Astrocyte (in vitro differentiated cells and primary cell): ENCODE measurements at regions not wholly inside any gene's neighbourhood (a gene's known extent, or its start where the extent isn't known, plus 50 kb on each side); places are given as distances from the start of the nearest gene placed in this dataset.

ENCODE experiments used
- DNase-seq: peaks from one replicate; pipeline ENCODE4 v3.0.0-alpha.2; 2010; ENCODE audit warnings: low read depth
- FAIRE-seq: peaks from 2 replicates; lab custom pipeline; 2011; peaks lifted over from hg19 to GRCh38; lab: Jason Lieb, UNC
- H2AFZ ChIP-seq: 2 replicates; pipeline ENCODE4 v1.6.0; 2012; ENCODE audit warnings: low read depth, low read length, inconsistent platforms
- H3K27ac ChIP-seq: 2 replicates; pipeline ENCODE4 v1.5.1; 2011; ENCODE audit warnings: low read depth, low read length, inconsistent platforms
- H3K27me3 ChIP-seq: 2 replicates; pipeline ENCODE4 v1.6.0; 2011; ENCODE audit warnings: low read length, inconsistent platforms; ENCODE audit not compliant: insufficient read depth
- H3K36me3 ChIP-seq: 2 replicates; pipeline ENCODE4 v1.5.1; 2011; ENCODE audit warnings: low read length, inconsistent platforms; ENCODE audit not compliant: insufficient read depth
- H3K4me1 ChIP-seq: 2 replicates; pipeline ENCODE4 v1.5.1; 2011; ENCODE audit warnings: low read length, inconsistent platforms; ENCODE audit not compliant: insufficient read depth
- H3K4me2 ChIP-seq: 2 replicates; pipeline ENCODE4 v1.6.0; 2012; ENCODE audit warnings: low read length, inconsistent platforms
- H3K4me3 ChIP-seq: 2 replicates; pipeline ENCODE4 v1.5.1; 2011; ENCODE audit warnings: low read depth, mild to moderate bottlenecking, low read length, inconsistent platforms; ENCODE audit not compliant: insufficient read depth
- H3K79me2 ChIP-seq: 2 replicates; pipeline ENCODE4 v1.6.0; 2012; ENCODE audit warnings: mild to moderate bottlenecking, low read length, inconsistent platforms; ENCODE audit not compliant: insufficient read depth
- H3K9ac ChIP-seq: 2 replicates; pipeline ENCODE4 v1.6.0; 2012; ENCODE audit warnings: mild to moderate bottlenecking, low read length, inconsistent platforms
- H3K9me3 ChIP-seq: 2 replicates; pipeline ENCODE4 v1.5.1; 2012; ENCODE audit warnings: low read depth, mild to moderate bottlenecking, low read length, inconsistent platforms; ENCODE audit not compliant: insufficient read depth
- H4K20me1 ChIP-seq: 2 replicates; pipeline ENCODE4 v1.6.0; 2012; ENCODE audit warnings: low read length, inconsistent platforms; ENCODE audit not compliant: insufficient read depth
- H3K27ac Mint-ChIP-seq: one replicate; pipeline ENCODE4 v1.8.0; 2021; ENCODE audit warnings: mild to moderate bottlenecking, mixed read lengths; ENCODE audit not compliant: unreplicated experiment
- H3K27me3 Mint-ChIP-seq: one replicate; pipeline ENCODE4 v1.8.0; 2021; ENCODE audit warnings: low read depth, mixed read lengths; ENCODE audit not compliant: unreplicated experiment
- H3K36me3 Mint-ChIP-seq: one replicate; pipeline ENCODE4 v1.8.0; 2021; ENCODE audit warnings: low read depth, mixed read lengths; ENCODE audit not compliant: unreplicated experiment
- H3K4me1 Mint-ChIP-seq: one replicate; pipeline ENCODE4 v1.8.0; 2021; ENCODE audit warnings: low read depth, mixed read lengths; ENCODE audit not compliant: unreplicated experiment
- H3K4me3 Mint-ChIP-seq: one replicate; pipeline ENCODE4 v1.8.0; 2021; ENCODE audit warnings: mild to moderate bottlenecking, moderate library complexity, mixed read lengths; ENCODE audit not compliant: unreplicated experiment
- H3K9me3 Mint-ChIP-seq: one replicate; pipeline ENCODE4 v1.8.0; 2021; ENCODE audit warnings: mild to moderate bottlenecking, mixed read lengths; ENCODE audit not compliant: unreplicated experiment
- EZH2 ChIP-seq: IDR thresholded peaks from 2 replicates; pipeline ENCODE4 v1.6.1; 2012; ENCODE audit warnings: mild to moderate bottlenecking, low read length, inconsistent platforms; ENCODE audit not compliant: insufficient read depth
- TF ChIP-seq, protein P1 (sequence below): IDR thresholded peaks from 2 replicates; pipeline ENCODE4 v1.5.1; 2011; ENCODE audit warnings: low read depth, mild to moderate bottlenecking, inconsistent platforms, low read length, moderate library complexity; ENCODE audit not compliant: insufficient read depth

DNA sequence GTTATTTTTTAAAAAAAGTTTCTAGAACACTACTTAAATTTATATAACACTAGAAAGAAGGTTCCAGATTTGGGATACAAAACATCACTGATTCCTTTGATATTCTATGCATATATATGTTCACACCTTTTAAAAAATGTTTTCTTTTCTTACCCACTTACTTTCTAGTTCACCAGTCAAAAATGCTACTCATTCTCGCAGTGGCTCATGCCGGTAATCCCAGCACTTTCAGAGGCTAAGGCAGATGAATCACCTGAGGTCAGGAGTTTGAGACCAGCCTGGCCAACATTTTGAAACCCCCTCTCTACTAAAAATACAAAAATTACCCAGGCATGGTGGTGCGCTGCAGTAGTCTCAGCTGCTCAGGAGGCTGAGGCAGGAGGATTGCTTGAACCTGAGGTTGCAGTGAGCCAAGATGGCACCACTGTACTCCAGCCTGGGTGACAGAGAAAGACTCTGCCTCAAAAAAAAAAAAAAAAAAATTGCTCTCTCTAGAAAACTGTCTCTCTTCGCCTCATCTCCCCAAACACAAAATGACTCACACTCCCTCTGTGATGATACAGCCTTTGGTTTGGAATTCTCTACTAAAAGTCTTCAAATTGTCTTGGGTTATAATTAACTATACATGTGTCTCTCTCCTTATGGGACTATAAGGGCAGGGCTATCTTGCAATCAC, 52.6 kb upstream of the TGFBR2 start:
- no peak for FAIRE-seq
- no peaks in the 10 kb centered on the region for H3K36me3 ChIP-seq
- H3K9ac ChIP-seq = no peak overlapping the region
- peaks cover 2% of the 10 kb centered on the region for H3K9me3 ChIP-seq
- H3K27me3 Mint-ChIP-seq = no peaks in the 10 kb centered on the region
- TF ChIP-seq EZH2 = no peak
- TF ChIP-seq, protein P1, sequence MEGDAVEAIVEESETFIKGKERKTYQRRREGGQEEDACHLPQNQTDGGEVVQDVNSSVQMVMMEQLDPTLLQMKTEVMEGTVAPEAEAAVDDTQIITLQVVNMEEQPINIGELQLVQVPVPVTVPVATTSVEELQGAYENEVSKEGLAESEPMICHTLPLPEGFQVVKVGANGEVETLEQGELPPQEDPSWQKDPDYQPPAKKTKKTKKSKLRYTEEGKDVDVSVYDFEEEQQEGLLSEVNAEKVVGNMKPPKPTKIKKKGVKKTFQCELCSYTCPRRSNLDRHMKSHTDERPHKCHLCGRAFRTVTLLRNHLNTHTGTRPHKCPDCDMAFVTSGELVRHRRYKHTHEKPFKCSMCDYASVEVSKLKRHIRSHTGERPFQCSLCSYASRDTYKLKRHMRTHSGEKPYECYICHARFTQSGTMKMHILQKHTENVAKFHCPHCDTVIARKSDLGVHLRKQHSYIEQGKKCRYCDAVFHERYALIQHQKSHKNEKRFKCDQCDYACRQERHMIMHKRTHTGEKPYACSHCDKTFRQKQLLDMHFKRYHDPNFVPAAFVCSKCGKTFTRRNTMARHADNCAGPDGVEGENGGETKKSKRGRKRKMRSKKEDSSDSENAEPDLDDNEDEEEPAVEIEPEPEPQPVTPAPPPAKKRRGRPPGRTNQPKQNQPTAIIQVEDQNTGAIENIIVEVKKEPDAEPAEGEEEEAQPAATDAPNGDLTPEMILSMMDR = no peak
- H3K9me3 Mint-ChIP-seq = no peaks in the 10 kb centered on the region
- H3K4me1 Mint-ChIP-seq = peaks cover 8% of the 10 kb centered on the region
- no peak overlapping the region for H3K4me2 ChIP-seq
- no peaks in the 10 kb centered on the region for H3K4me1 ChIP-seq
- H3K4me3 ChIP-seq = no peak overlapping the region
- H4K20me1 ChIP-seq = no peaks in the 10 kb centered on the region
- H3K27ac ChIP-seq = no peak overlapping the region
- H3K27ac Mint-ChIP-seq = peak overlapping the region; percentile 27
- no peak overlapping the region for H3K4me3 Mint-ChIP-seq
- DNase-seq = peak; percentile 13
- no peak overlapping the region for H2AFZ ChIP-seq
- H3K36me3 Mint-ChIP-seq = no peaks in the 10 kb centered on the region
- H3K79me2 ChIP-seq = no peaks in the 10 kb centered on the region
- H3K27me3 ChIP-seq = no peaks in the 10 kb centered on the region

DNA sequence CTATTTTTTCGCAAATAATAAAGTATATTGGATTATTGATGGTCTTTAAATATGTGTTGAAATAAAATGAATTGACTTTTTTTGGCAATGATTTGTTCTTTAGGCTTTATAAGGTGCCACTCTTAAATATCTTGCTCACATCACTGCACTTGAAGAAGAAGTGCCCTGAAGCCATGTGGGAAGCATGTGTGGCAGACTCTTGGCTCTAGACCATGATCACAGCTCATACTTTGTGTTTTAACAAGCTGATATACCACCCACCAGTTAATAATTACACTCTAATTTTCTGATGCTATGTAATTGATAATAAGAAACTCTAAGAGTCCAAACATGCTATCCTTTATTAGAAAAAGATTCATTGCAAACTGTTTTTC, 52.1 kb upstream of the TGFBR2 start:
- Histone ChIP-seq H3K9me3 (no peaks in the 10 kb centered on the region), H2AFZ (no peak overlapping the region), H3K4me3 (no peak overlapping the region), H3K4me1 (no peaks in the 10 kb centered on the region), H3K4me2 (no peak overlapping the region), H4K20me1 (no peaks in the 10 kb centered on the region), H3K79me2 (no peaks in the 10 kb centered on the region), H3K9ac (no peak overlapping the region), H3K27me3 (no peaks in the 10 kb centered on the region), H3K36me3 (no peaks in the 10 kb centered on the region), H3K27ac (no peak overlapping the region)
- no peaks in the 10 kb centered on the region for H3K9me3 Mint-ChIP-seq
- no peak overlapping the region for H3K4me3 Mint-ChIP-seq
- H3K27ac Mint-ChIP-seq = no peak overlapping the region
- H3K27me3 Mint-ChIP-seq = no peaks in the 10 kb centered on the region
- no peak for TF ChIP-seq EZH2
- TF ChIP-seq, protein P1 = no peak
- DNase-seq (no peak), FAIRE-seq (peak; percentile 17)
- H3K36me3 Mint-ChIP-seq = no peaks in the 10 kb centered on the region
- H3K4me1 Mint-ChIP-seq = peaks cover 8% of the 10 kb centered on the region

DNA sequence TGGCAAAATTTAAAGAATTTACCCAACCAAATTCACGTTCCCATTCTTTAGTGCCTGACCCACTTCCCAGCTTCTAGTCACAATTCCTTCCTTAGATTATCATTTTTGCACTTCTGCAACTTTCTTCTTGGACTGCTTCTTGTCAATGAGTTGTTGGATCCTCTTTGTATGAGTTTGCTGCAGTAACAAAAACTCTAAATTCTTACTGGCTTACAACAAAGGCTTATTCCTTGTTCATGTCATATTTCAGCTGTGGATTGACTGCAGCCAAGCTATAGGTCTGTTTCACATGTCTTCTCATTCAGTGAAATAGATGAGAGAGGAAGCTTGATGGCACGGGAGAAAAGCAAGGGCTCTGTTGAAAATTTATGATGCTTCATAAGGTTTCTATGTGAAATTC, 50.4 kb upstream of the TGFBR2 start:
- FAIRE-seq = no peak
- H3K4me3 ChIP-seq = no peak overlapping the region
- no peak overlapping the region for H3K9ac ChIP-seq
- no peaks in the 10 kb centered on the region for H3K36me3 ChIP-seq
- H3K4me1 ChIP-seq = no peaks in the 10 kb centered on the region
- H4K20me1 ChIP-seq = no peaks in the 10 kb centered on the region
- no peak for TF ChIP-seq EZH2
- TF ChIP-seq, protein P1 = no peak
- DNase-seq = no peak
- Mint-ChIP-seq H3K27ac (no peak overlapping the region), H3K4me1 (peaks cover 8% of the 10 kb centered on the region), H3K27me3 (no peaks in the 10 kb centered on the region), H3K9me3 (no peaks in the 10 kb centered on the region), H3K36me3 (no peaks in the 10 kb centered on the region), H3K4me3 (no peak overlapping the region)
- no peaks in the 10 kb centered on the region for H3K9me3 ChIP-seq
- H3K4me2 ChIP-seq = no peak overlapping the region
- no peak overlapping the region for H2AFZ ChIP-seq
- no peaks in the 10 kb centered on the region for H3K79me2 ChIP-seq
- no peak overlapping the region for H3K27ac ChIP-seq
- no peaks in the 10 kb centered on the region for H3K27me3 ChIP-seq
